H1 (cell line): ENCODE measurements at regions not wholly inside any gene's neighbourhood (a gene's known extent, or its start where the extent isn't known, plus 50 kb on each side); places are given as distances from the start of the nearest gene placed in this dataset.
A peak's percentile ranks its signal among the peaks of the same experiment; 100 is the strongest.

Experiments
- CTCF ChIA-PET: fragments of 300-600 bp; sonication (Branson Sonifier 250); formaldehyde crosslinking; loops from one replicate; lab custom pipeline; 2021; ENCODE audit not compliant: partially characterized antibody; lab: Charles Lee
- POLR2A ChIA-PET: fragments of 300-600 bp; sonication (Branson Sonifier 250); formaldehyde crosslinking; loops from one replicate; lab custom pipeline; 2021; ENCODE audit warnings: inconsistent platforms; ENCODE audit not compliant: partially characterized antibody; lab: Charles Lee
- DNase-seq, 2 experiments: peaks; one replicate each; pipeline versions ENCODE4 v3.0.0 to v3.0.0-alpha.2; 2010 to 2022; ENCODE audit warnings: low spot score in 2 of 2, low read depth in 1 of 2, mixed read lengths in 1 of 2
- FAIRE-seq: peaks from 2 replicates; lab custom pipeline; 2011; peaks lifted over from hg19 to GRCh38; lab: Jason Lieb, UNC
- H2AFZ ChIP-seq: 2 replicates; pipeline ENCODE4 v1.8.1; 2012; ENCODE audit warnings: low read length, inconsistent platforms
- H2AK5ac ChIP-seq: 2 replicates; pipeline ENCODE4 v1.6.1; 2013; ENCODE audit warnings: low read depth, low read length
- H2BK120ac ChIP-seq: replicated peaks from 2 replicates; pipeline ENCODE3; 2013; ENCODE audit warnings: low read depth, low read length, inconsistent platforms
- H2BK12ac ChIP-seq: 2 replicates; pipeline ENCODE4 v1.6.1; 2013; ENCODE audit warnings: low read depth, low read length
- H2BK15ac ChIP-seq: 2 replicates; pipeline ENCODE4 v1.6.1; 2013; ENCODE audit warnings: low read length
- H2BK20ac ChIP-seq: 2 replicates; pipeline ENCODE4 v1.6.1; 2013; ENCODE audit warnings: low read length
- H2BK5ac ChIP-seq: 2 replicates; pipeline ENCODE4 v1.6.1; 2013; ENCODE audit warnings: low read depth, low read length
- H3K14ac ChIP-seq: 2 replicates; pipeline ENCODE4 v1.6.1; 2013; ENCODE audit warnings: inconsistent platforms; ENCODE audit not compliant: insufficient read length
- H3K18ac ChIP-seq: 2 replicates; pipeline ENCODE4 v1.6.1; 2013; ENCODE audit warnings: low read length; ENCODE audit errors: extremely low read depth
- H3K23ac ChIP-seq: 2 replicates; pipeline ENCODE4 v1.6.1; 2013; ENCODE audit warnings: inconsistent platforms; ENCODE audit not compliant: insufficient read length
- H3K23me2 ChIP-seq: 2 replicates; pipeline ENCODE4 v1.6.1; 2013; ENCODE audit warnings: low read depth, low read length
- H3K27ac ChIP-seq: 2 replicates; pipeline ENCODE4 v1.6.1; 2011; ENCODE audit warnings: low read depth, low read length, inconsistent platforms
- H3K27me3 ChIP-seq, 4 experiments: replicated peaks in 1 of 4; 1 replicate in 1 of 4; 2 replicates in 3 of 4; pipeline versions ENCODE4 v1.6.1 to v1.8.1; 2011 to 2013; ENCODE audit warnings: low read length in 3 of 4, mild to moderate bottlenecking in 3 of 4, inconsistent platforms in 2 of 4, mixed read lengths in 2 of 4, moderate library complexity in 1 of 4; ENCODE audit not compliant: control insufficient read depth in 3 of 4, insufficient read depth in 3 of 4; ENCODE audit errors: extremely low read depth in 1 of 4
- H3K36me3 ChIP-seq, 4 experiments: 2 replicates each; pipeline versions ENCODE4 v1.6.1 to v1.8.1; 2011 to 2013; ENCODE audit warnings: mild to moderate bottlenecking in 4 of 4, low read length in 3 of 4, moderate library complexity in 2 of 4, control low read depth in 1 of 4, inconsistent platforms in 1 of 4; ENCODE audit not compliant: insufficient read depth in 4 of 4, control insufficient read depth in 2 of 4
- H3K4ac ChIP-seq: replicated peaks from 2 replicates; pipeline ENCODE3; 2013; ENCODE audit warnings: low read length, low read depth, mixed read lengths, inconsistent platforms; ENCODE audit not compliant: insufficient read length
- H3K4me1 ChIP-seq, 4 experiments: replicated peaks in 1 of 4; 1 replicate in 1 of 4; 2 replicates in 3 of 4; pipeline versions ENCODE4 v1.6.1 to v1.8.1; 2011 to 2013; ENCODE audit warnings: low read length in 3 of 4, inconsistent platforms in 2 of 4, mixed read lengths in 1 of 4; ENCODE audit not compliant: insufficient read depth in 4 of 4, control insufficient read depth in 3 of 4
- H3K4me2 ChIP-seq, 2 experiments: 2 replicates each; pipeline versions ENCODE4 v1.6.1 to v1.8.1; 2011 to 2013; ENCODE audit warnings: low read depth in 2 of 2, low read length in 2 of 2, control low read depth in 1 of 2, inconsistent platforms in 1 of 2, mild to moderate bottlenecking in 1 of 2; ENCODE audit not compliant: insufficient read depth in 1 of 2
- H3K4me3 ChIP-seq, 4 experiments: fragments of 200-600, 300-600 bp in 1 of 4; sonication (generic), shearing (Covaris generic), sonication (Bioruptor Twin) in 1 of 4; 2 replicates each; pipeline versions ENCODE4 v1.5.1 to v1.8.1; 2011 to 2016; ENCODE audit warnings: low read length in 4 of 4, low read depth in 3 of 4, control low read depth in 2 of 4, inconsistent platforms in 2 of 4, mild to moderate bottlenecking in 2 of 4, mixed read lengths in 1 of 4, moderate library complexity in 1 of 4; ENCODE audit not compliant: insufficient read depth in 2 of 4; ENCODE audit errors: extremely low read depth in 1 of 4
- H3K56ac ChIP-seq: replicated peaks from 2 replicates; pipeline ENCODE3; 2013; ENCODE audit warnings: low read depth, mild to moderate bottlenecking, mixed read lengths, low read length, inconsistent platforms; ENCODE audit not compliant: insufficient read length
- H3K79me1 ChIP-seq: 2 replicates; pipeline ENCODE4 v1.6.1; 2013; ENCODE audit warnings: low read depth, low read length, control low read depth
- H3K79me2 ChIP-seq, 2 experiments: 2 replicates each; pipeline versions ENCODE4 v1.6.1 to v1.8.1; 2012 to 2013; ENCODE audit warnings: low read length in 2 of 2, mild to moderate bottlenecking in 2 of 2, inconsistent platforms in 1 of 2; ENCODE audit not compliant: insufficient read depth in 2 of 2, control insufficient read depth in 1 of 2
- H3K9ac ChIP-seq, 4 experiments: replicated peaks in 1 of 4; 1 replicate in 1 of 4; 2 replicates in 3 of 4; pipeline versions ENCODE4 v1.6.1 to v1.8.1; 2011 to 2013; ENCODE audit warnings: low read depth in 3 of 4, low read length in 3 of 4, control low read depth in 2 of 4, mild to moderate bottlenecking in 2 of 4, moderate library complexity in 2 of 4, inconsistent platforms in 1 of 4; ENCODE audit errors: extremely low read depth in 1 of 4
- H3K9me3 ChIP-seq, 2 experiments: 2 replicates each; pipeline versions ENCODE4 v1.6.1 to v1.8.1; 2012 to 2013; ENCODE audit warnings: mild to moderate bottlenecking in 2 of 2, moderate library complexity in 2 of 2, control low read depth in 1 of 2, inconsistent platforms in 1 of 2, low read depth in 1 of 2, low read length in 1 of 2, mixed read lengths in 1 of 2; ENCODE audit not compliant: insufficient read depth in 2 of 2
- H4K20me1 ChIP-seq, 2 experiments: replicated peaks in 1 of 2; 2 replicates each; pipeline versions ENCODE3 to v1.8.1; 2011 to 2013; ENCODE audit warnings: inconsistent platforms in 2 of 2, low read length in 2 of 2, mild to moderate bottlenecking in 1 of 2; ENCODE audit not compliant: insufficient read depth in 2 of 2, control insufficient read depth in 1 of 2
- H4K5ac ChIP-seq: 2 replicates; pipeline ENCODE4 v1.6.1; 2013; ENCODE audit warnings: low read length, low read depth, mixed read lengths, inconsistent platforms; ENCODE audit not compliant: insufficient read length
- H4K8ac ChIP-seq: 2 replicates; pipeline ENCODE4 v1.8.0; 2013; ENCODE audit warnings: mild to moderate bottlenecking, moderate library complexity, low read length, inconsistent platforms; ENCODE audit not compliant: insufficient read depth; ENCODE audit errors: extremely low read depth
- H4K91ac ChIP-seq: replicated peaks from 2 replicates; pipeline ENCODE3; 2013; ENCODE audit warnings: low read length, mixed read lengths, inconsistent platforms; ENCODE audit not compliant: insufficient read length
- CBX5 ChIP-seq: fragments of 300-800, 300-1000 bp; sonication (generic); IDR thresholded peaks from 2 replicates; pipeline ENCODE4 v1.7.1; 2016; ENCODE audit warnings: antibody characterized with exemption, low read length, low read depth
- CEBPB ChIP-seq: IDR thresholded peaks from 2 replicates; pipeline ENCODE4 v1.6.1; 2012; ENCODE audit warnings: low read depth, low read length
- CHD2 ChIP-seq: IDR thresholded peaks from 2 replicates; pipeline ENCODE4 v1.6.1; 2012; ENCODE audit warnings: low read length, improper control_type of control experiment
- HDAC2 ChIP-seq, 2 experiments: fragments of 300-600 bp in 1 of 2; sonication (generic) in 1 of 2; IDR thresholded peaks; 2 replicates each; pipeline ENCODE4 v1.6.1; 2011 to 2012; ENCODE audit warnings: low read depth in 2 of 2, low read length in 2 of 2, mild to moderate bottlenecking in 2 of 2, moderate library complexity in 2 of 2, borderline replicate concordance in 1 of 2, inconsistent platforms in 1 of 2
- KDM1A ChIP-seq: fragments of 200-600, 300-600 bp; sonication (generic); IDR thresholded peaks from 2 replicates; pipeline ENCODE4 v1.7.1; 2016; ENCODE audit warnings: mild to moderate bottlenecking, low read length, borderline replicate concordance
- MAFK ChIP-seq: IDR thresholded peaks from 2 replicates; pipeline ENCODE4 v1.6.1; 2012; ENCODE audit warnings: low read depth, mild to moderate bottlenecking, improper control_type of control experiment, low read length
- POU5F1 ChIP-seq: IDR thresholded peaks from 2 replicates; pipeline ENCODE4 v1.6.1; 2011; ENCODE audit warnings: low read depth, mild to moderate bottlenecking, low read length, moderate library complexity
- RXRA ChIP-seq: IDR thresholded peaks from 2 replicates; pipeline ENCODE4 v1.6.1; 2011; ENCODE audit warnings: low read depth, mild to moderate bottlenecking, low read length, moderate library complexity; ENCODE audit not compliant: insufficient read depth
- SRF ChIP-seq: IDR thresholded peaks from 2 replicates; pipeline ENCODE4 v1.6.1; 2011; ENCODE audit warnings: mild to moderate bottlenecking, low read depth, low read length, moderate library complexity
- WGBS, 2 experiments: shearing (Covaris generic) in 1 of 2; methylation state at CpG; one replicate each; pipeline versions ENCODE4 v1.1.6 to v1.1.7; 2013 to 2015; ENCODE audit warnings: low lambda C conversion rate in 2 of 2, mixed read lengths in 2 of 2, inconsistent platforms in 1 of 2, low coverage in 1 of 2, missing lambda C conversion rate in 1 of 2; ENCODE audit not compliant: insufficient replicate concordance in 2 of 2, insufficient coverage in 1 of 2, insufficient read length in 1 of 2; ENCODE audit errors: extremely low coverage in 1 of 2, missing lambda C conversion rate in 1 of 2; 5-methylcytosine and 5-hydroxymethylcytosine counted together
- TF ChIP-seq, protein P1 (sequence below): IDR thresholded peaks from 2 replicates; pipeline ENCODE4 v1.6.1; 2011; ENCODE audit warnings: low read depth, mild to moderate bottlenecking, low read length; ENCODE audit not compliant: insufficient read depth
- TF ChIP-seq, protein P2 (sequence below): IDR thresholded peaks from 2 replicates; pipeline ENCODE4 v1.6.1; 2011; ENCODE audit warnings: low read length, improper control_type of control experiment

DNA sequence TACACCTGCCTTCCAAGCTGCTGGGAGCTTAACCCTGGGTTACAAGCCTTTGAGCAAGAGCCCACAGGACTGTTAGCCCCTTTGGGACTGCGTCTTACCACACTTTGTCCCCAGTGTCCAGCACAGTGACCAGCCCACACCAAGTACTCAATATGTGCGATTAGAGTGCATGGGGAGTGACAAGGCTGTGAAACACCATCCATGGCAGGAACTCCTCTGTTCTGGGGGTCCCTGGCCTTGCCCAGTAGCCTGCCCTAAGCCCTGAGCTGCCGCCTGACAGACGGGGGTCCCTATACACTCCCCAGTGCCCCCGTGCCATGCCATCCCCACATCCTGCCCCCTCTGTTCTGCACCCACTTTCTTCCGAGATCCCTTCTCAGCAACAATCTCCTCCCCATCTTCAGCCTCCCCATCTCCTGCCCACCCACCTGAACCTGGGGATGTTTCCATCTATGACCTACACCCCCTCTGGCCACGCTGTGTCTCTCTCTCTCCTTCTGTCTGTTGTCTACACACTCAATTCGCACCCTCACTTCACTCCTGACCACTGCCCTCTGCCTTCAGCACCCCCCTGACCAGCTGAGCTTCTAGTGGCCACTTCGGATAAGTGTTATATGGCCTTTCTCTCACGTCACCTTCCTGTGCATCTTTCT lies 112.9 kb upstream of the SMURF2 start:
- H3K56ac ChIP-seq: no peak overlapping the region
- H2BK12ac ChIP-seq: 0 out of 2 replicates have a peak overlapping the region, but pooled peaks have one; percentile 27
- H3K4me2 ChIP-seq: no peak overlapping the region
- H4K8ac ChIP-seq: no peak overlapping the region
- peaks cover 28 to 50% (median 46%) of the 10 kb centered on the region in 4 experiments for H3K27me3 ChIP-seq
- H3K27ac ChIP-seq: no peak overlapping the region
- no peak overlapping the region for H4K5ac ChIP-seq
- peaks cover 0 to 5% of the 10 kb centered on the region in 2 experiments for H4K20me1 ChIP-seq
- H2BK20ac ChIP-seq: peak overlapping the region; percentile 90
- H2BK5ac ChIP-seq: no peak overlapping the region
- H2BK120ac ChIP-seq: no peak overlapping the region
- no peak overlapping the region for H3K4ac ChIP-seq
- H3K4me3 ChIP-seq: no peak overlapping the region
- no peaks in the 10 kb centered on the region for H3K79me1 ChIP-seq
- H2AFZ ChIP-seq: no peak overlapping the region
- DNase-seq (no peak), FAIRE-seq (no peak)
- H3K23ac ChIP-seq: no peak overlapping the region
- H3K79me2 ChIP-seq: no peaks in the 10 kb centered on the region; a peak in 1 of 4 replicates
- peaks cover 2 to 23% (median 8%) of the 10 kb centered on the region in 4 experiments for H3K4me1 ChIP-seq
- no peak overlapping the region for H4K91ac ChIP-seq
- H3K18ac ChIP-seq: no peak overlapping the region
- ChIA-PET CTCF (interaction anchor here (1.2 to 6.2 kb wide), 7 partner anchors 11 to 227 kb away, joined by 3 to 28 read pairs (median 4); no protein-coding TSS in a partner anchor), POLR2A (no interaction called here)
- peak overlapping the region; percentile 81 for H2BK15ac ChIP-seq
- H3K14ac ChIP-seq: no peak overlapping the region
- 83% methylated on average over 10 of the region's 10 CpGs; no CpG with 5 or more reads in 1 of the 2 experiments for WGBS, 2 experiments
- H3K23me2 ChIP-seq: peaks cover 5% of the 10 kb centered on the region; the same call in 1 of the 2 replicates
- peaks cover 0 to 4% (median 0%) of the 10 kb centered on the region in 4 experiments; a peak in 1 of 8 replicates for H3K36me3 ChIP-seq
- peak overlapping the region; percentile 90; the same call in 1 of the 2 replicates for H2AK5ac ChIP-seq
- H3K9me3 ChIP-seq: no peaks in the 10 kb centered on the region
- no peak overlapping the region for H3K9ac ChIP-seq
- TF ChIP-seq POU5F1: no peak
- no peak for TF ChIP-seq HDAC2 (IDR thresholded peaks at IDR 0.05; ENCODE audit: borderline replicate concordance in 1 of 2, low read depth in 2 of 2, low read length in 2 of 2)
- TF ChIP-seq, protein P1, sequence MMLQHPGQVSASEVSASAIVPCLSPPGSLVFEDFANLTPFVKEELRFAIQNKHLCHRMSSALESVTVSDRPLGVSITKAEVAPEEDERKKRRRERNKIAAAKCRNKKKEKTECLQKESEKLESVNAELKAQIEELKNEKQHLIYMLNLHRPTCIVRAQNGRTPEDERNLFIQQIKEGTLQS: no peak
- TF ChIP-seq CBX5: no peak
- no peak for TF ChIP-seq KDM1A
- TF ChIP-seq CHD2: no peak
- TF ChIP-seq RXRA: no peak
- TF ChIP-seq CEBPB: no peak
- TF ChIP-seq MAFK: no peak
- TF ChIP-seq, protein P2, sequence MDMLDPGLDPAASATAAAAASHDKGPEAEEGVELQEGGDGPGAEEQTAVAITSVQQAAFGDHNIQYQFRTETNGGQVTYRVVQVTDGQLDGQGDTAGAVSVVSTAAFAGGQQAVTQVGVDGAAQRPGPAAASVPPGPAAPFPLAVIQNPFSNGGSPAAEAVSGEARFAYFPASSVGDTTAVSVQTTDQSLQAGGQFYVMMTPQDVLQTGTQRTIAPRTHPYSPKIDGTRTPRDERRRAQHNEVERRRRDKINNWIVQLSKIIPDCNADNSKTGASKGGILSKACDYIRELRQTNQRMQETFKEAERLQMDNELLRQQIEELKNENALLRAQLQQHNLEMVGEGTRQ: no peak
- no peak for TF ChIP-seq SRF
